ENCODE measurements at regions not wholly inside any gene's neighbourhood (a gene's known extent, or its start where the extent isn't known, plus 50 kb on each side); places are given as distances from the start of the nearest gene placed in this dataset.

DNA sequence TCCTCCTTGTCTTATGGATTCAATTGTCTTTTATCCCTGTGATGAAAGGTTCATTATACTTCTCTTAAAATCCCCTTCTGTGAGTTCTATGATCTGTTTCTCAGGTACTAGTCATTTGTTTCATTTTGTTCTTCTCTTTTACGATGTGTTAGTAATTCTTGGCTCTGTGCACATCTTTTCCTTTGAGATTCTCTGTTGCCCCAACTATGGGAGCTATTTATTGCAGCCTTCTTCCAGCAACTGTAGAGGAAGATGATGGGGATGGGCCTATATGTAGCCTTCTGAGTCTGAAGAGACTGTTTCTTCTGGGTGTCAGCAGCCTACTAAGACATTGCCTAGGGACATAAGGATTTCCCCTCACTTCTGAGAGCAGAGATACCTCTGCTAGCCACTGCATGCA, 50.4 kb upstream of the TRERF1 start:
- CTCF ChIA-PET (ENCODE audit: low intra/inter-chr PET ratio) = no interaction called here
- no peak overlapping the region for H2AFZ ChIP-seq (ENCODE audit: low read depth, low read length)

More for the DNA sequence above, 50.4 kb upstream of the TRERF1 start:
- WGBS (ENCODE audit: insufficient coverage, low coverage, missing lambda C conversion rate) = 0% methylated on average over 1 of the region's 1 CpG
- Histone ChIP-seq H3K9ac (ENCODE audit: insufficient read depth in 1 of 2, low read depth in 2 of 2, low read length in 2 of 2) (no peak overlapping the region), H3K79me2 (ENCODE audit: control insufficient read depth, insufficient read depth, low read length) (no peaks in the 10 kb centered on the region), H3K4me2 (ENCODE audit: insufficient read depth, low read length) (no peak overlapping the region), H4K20me1 (replicated peaks; ENCODE audit: control insufficient read depth, insufficient read depth, low read length) (no peaks in the 10 kb centered on the region), H3K4me3 (no peak overlapping the region), H3K36me3 (ENCODE audit: control insufficient read depth, insufficient read depth, low read length) (no peaks in the 10 kb centered on the region), H3K27me3 (ENCODE audit: control insufficient read depth in 2 of 2, insufficient read depth in 2 of 2, low read length in 2 of 2) (peaks cover 0 to 3% of the 10 kb centered on the region in 2 experiments; a peak in 1 of 5 replicates), H3K4me1 (replicated peaks in 1 of 2; ENCODE audit: control insufficient read depth in 2 of 2, insufficient read depth in 2 of 2, low read length in 2 of 2) (no peaks in the 10 kb centered on the region), H3K9me3 (replicated peaks; ENCODE audit: control insufficient read depth, insufficient read depth, low read depth, low read length) (no peaks in the 10 kb centered on the region), H3K27ac (ENCODE audit: extremely low read depth, low read depth, low read length) (no peak overlapping the region), H3K9me1 (ENCODE audit: control insufficient read depth, insufficient read depth, low read length) (no peaks in the 10 kb centered on the region)
- FAIRE-seq (no peak), ATAC-seq (no peak), DNase-seq (ENCODE audit: extremely low read depth in 1 of 4, low spot score in 3 of 4) (no peak)
- no TSS peak for BruUV-seq (replicated peaks)
- in situ Hi-C loops (cut with MboI) = no loop called here
- intact Hi-C loops (cut with micrococcal nuclease) = no loop called here
- POLR2A ChIA-PET = no interaction called here
- TF ChIP-seq, protein P1, sequence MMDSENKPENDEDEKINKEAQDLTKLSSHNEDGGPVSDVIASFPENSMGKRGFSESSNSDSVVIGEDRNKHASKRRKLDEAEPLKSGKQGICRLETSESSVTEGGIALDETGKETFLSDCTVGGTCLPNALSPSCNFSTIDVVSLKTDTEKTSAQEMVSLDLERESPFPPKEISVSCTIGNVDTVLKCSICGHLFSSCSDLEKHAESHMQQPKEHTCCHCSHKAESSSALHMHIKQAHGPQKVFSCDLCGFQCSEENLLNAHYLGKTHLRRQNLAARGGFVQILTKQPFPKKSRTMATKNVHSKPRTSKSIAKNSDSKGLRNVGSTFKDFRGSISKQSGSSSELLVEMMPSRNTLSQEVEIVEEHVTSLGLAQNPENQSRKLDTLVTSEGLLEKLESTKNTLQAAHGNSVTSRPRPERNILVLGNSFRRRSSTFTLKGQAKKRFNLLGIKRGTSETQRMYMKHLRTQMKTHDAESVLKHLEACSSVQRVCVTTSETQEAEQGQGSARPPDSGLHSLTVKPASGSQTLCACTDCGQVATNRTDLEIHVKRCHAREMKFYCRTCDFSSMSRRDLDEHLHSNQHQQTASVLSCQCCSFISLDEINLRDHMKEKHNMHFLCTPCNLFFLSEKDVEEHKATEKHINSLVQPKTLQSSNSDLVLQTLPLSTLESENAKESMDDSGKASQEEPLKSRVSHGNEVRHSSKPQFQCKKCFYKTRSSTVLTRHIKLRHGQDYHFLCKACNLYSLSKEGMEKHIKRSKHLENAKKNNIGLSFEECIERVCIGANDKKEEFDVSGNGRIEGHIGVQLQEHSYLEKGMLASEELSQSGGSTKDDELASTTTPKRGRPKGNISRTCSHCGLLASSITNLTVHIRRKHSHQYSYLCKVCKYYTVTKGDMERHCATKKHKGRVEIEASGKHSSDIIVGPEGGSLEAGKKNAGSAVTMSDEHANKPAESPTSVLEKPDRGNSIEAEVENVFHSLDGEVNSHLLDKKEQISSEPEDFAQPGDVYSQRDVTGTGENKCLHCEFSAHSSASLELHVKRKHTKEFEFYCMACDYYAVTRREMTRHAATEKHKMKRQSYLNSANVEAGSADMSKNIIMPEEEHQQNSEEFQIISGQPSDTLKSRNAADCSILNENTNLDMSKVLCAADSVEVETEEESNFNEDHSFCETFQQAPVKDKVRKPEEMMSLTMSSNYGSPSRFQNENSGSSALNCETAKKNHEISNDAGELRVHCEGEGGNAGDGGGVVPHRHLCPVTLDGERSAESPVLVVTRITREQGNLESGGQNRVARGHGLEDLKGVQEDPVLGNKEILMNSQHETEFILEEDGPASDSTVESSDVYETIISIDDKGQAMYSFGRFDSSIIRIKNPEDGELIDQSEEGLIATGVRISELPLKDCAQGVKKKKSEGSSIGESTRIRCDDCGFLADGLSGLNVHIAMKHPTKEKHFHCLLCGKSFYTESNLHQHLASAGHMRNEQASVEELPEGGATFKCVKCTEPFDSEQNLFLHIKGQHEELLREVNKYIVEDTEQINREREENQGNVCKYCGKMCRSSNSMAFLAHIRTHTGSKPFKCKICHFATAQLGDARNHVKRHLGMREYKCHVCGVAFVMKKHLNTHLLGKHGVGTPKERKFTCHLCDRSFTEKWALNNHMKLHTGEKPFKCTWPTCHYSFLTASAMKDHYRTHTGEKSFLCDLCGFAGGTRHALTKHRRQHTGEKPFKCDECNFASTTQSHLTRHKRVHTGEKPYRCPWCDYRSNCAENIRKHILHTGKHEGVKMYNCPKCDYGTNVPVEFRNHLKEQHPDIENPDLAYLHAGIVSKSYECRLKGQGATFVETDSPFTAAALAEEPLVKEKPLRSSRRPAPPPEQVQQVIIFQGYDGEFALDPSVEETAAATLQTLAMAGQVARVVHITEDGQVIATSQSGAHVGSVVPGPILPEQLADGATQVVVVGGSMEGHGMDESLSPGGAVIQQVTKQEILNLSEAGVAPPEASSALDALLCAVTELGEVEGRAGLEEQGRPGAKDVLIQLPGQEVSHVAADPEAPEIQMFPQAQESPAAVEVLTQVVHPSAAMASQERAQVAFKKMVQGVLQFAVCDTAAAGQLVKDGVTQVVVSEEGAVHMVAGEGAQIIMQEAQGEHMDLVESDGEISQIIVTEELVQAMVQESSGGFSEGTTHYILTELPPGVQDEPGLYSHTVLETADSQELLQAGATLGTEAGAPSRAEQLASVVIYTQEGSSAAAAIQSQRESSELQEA (IDR thresholded peaks at IDR 0.05; ENCODE audit: low read depth) = no peak
- TF ChIP-seq ZNF263 (CRISPR knock-in tag; IDR thresholded peaks at IDR 0.05; ENCODE audit: borderline replicate concordance) (no peak), RBM39 (optimal IDR thresholded peaks at IDR 0.05; ENCODE audit: low read depth, low read length) (no peak)

Data from K562 (cell line).